H1 (cell line): ENCODE measurements at regions not wholly inside any gene's neighbourhood (a gene's known extent, or its start where the extent isn't known, plus 50 kb on each side); places are given as distances from the start of the nearest gene placed in this dataset.

Experiments
- SP1 ChIP-seq: IDR thresholded peaks from 2 replicates; pipeline ENCODE4 v1.6.1; 2011; ENCODE audit warnings: low read depth, low read length

GRCh38 chr2:62415518-62415917, 90.5 kb downstream of the TMEM17 start (continued):
- no peak for TF ChIP-seq SP1
- TF ChIP-seq, all 59 proteins: peak for 0
